ENCODE measurements at regions not wholly inside any gene's neighbourhood (a gene's known extent, or its start where the extent isn't known, plus 50 kb on each side); places are given as distances from the start of the nearest gene placed in this dataset.

DNA sequence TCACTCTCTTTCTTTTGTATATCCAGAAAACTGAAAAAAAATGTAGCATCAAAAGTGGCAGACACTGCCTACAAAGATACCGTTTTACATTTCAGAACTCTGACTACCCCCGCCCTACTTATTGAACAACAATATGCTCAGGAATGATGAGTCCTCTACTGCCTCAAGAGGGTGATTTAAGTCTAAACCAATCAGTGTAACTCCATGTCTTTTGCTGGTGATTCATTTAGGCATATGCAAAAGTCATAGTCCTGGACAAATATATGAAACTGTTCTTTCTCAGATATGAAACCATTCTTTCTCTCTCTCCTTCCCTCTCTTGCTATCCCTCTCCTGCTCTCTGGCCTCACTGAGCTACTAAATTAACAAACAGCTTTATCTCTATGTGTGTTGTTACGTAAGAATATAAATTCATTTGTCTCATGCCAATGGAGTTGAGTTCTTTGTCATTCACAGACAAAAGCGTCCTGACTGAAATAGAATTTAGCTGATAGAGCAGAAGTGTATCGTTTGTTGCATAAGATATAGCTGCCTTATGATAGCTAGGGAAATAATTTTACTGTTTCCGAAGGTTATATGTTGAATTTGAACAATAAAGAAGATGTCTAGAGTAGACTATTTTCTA is 133.7 kb upstream of the OSTN start:
- Histone ChIP-seq H3K27me3 (ENCODE audit: insufficient read depth, low read length) (no peaks in the 10 kb centered on the region), H3K9me3 (ENCODE audit: control insufficient read depth, low read depth, low read length) (no peaks in the 10 kb centered on the region), H3T11ph (ENCODE audit: low read length) (no peak overlapping the region), H3K4me1 (ENCODE audit: insufficient read depth, low read length) (no peaks in the 10 kb centered on the region), H3K27ac (ENCODE audit: insufficient read length, low read depth, low read length) (no peak overlapping the region), H4K8ac (replicated peaks; ENCODE audit: insufficient read length, low read depth, low read length) (no peak overlapping the region), H2BK15ac (ENCODE audit: low read depth, low read length) (no peak overlapping the region), H2BK12ac (ENCODE audit: insufficient read length, low read depth, low read length) (no peak overlapping the region), H2BK5ac (ENCODE audit: insufficient read length, low read length) (no peak overlapping the region), H2BK20ac (ENCODE audit: low read depth, low read length, poor library complexity, severe bottlenecking) (no peak overlapping the region), H3K79me1 (ENCODE audit: insufficient read depth, low read depth, low read length, poor library complexity, severe bottlenecking) (no peaks in the 10 kb centered on the region), H3K9ac (ENCODE audit: extremely low read depth, insufficient read length, low read length) (no peak overlapping the region), H4K91ac (ENCODE audit: insufficient read length, low read depth, low read length) (no peak overlapping the region), H2AK5ac (ENCODE audit: insufficient read length, low read length) (no peak overlapping the region), H2AFZ (ENCODE audit: low read length) (no peak overlapping the region), H3K4ac (ENCODE audit: low read depth, low read length) (no peak overlapping the region), H3K23ac (ENCODE audit: insufficient read length, low read depth, low read length) (no peak overlapping the region), H4K20me1 (ENCODE audit: control insufficient read depth, insufficient read depth, insufficient read length) (no peaks in the 10 kb centered on the region), H4K5ac (ENCODE audit: insufficient read length, low read depth, low read length) (no peak overlapping the region), H2BK120ac (ENCODE audit: low read depth, low read length, poor library complexity, severe bottlenecking) (no peak overlapping the region), H3K23me2 (ENCODE audit: insufficient read length, low read depth, low read length, poor library complexity, severe bottlenecking) (no peaks in the 10 kb centered on the region), H3K4me2 (ENCODE audit: insufficient read depth, insufficient read length, low read length) (no peak overlapping the region), H3K56ac (ENCODE audit: insufficient read length, low read depth, low read length) (no peak overlapping the region), H3K79me2 (ENCODE audit: insufficient read depth, low read length) (no peaks in the 10 kb centered on the region), H3K18ac (ENCODE audit: insufficient read length, low read depth, low read length) (no peak overlapping the region), H3K14ac (ENCODE audit: insufficient read depth, low read length) (no peak overlapping the region)
- H3K4me3 Mint-ChIP-seq = no peak overlapping the region
- no peaks in the 10 kb centered on the region for H3K4me1 Mint-ChIP-seq
- no CpG with 5 or more reads among the region's 6 CpGs for WGBS (ENCODE audit: extremely low coverage, insufficient read length, low lambda C conversion rate)
- no peaks in the 10 kb centered on the region for H3K9me3 Mint-ChIP-seq
- no peaks in the 10 kb centered on the region for H3K36me3 Mint-ChIP-seq (ENCODE audit: insufficient read depth in 1 of 3, low read depth in 3 of 3)
- H3K27me3 Mint-ChIP-seq (ENCODE audit: low read depth) = no peaks in the 10 kb centered on the region
- no peak for DNase-seq
- TF ChIP-seq, protein P1, sequence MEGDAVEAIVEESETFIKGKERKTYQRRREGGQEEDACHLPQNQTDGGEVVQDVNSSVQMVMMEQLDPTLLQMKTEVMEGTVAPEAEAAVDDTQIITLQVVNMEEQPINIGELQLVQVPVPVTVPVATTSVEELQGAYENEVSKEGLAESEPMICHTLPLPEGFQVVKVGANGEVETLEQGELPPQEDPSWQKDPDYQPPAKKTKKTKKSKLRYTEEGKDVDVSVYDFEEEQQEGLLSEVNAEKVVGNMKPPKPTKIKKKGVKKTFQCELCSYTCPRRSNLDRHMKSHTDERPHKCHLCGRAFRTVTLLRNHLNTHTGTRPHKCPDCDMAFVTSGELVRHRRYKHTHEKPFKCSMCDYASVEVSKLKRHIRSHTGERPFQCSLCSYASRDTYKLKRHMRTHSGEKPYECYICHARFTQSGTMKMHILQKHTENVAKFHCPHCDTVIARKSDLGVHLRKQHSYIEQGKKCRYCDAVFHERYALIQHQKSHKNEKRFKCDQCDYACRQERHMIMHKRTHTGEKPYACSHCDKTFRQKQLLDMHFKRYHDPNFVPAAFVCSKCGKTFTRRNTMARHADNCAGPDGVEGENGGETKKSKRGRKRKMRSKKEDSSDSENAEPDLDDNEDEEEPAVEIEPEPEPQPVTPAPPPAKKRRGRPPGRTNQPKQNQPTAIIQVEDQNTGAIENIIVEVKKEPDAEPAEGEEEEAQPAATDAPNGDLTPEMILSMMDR (conservative IDR thresholded peaks at IDR 0.05) = no peak
- no peak overlapping the region for H3K27ac Mint-ChIP-seq

All from H9 (cell line).